ENCODE measurements at regions not wholly inside any gene's neighbourhood (a gene's known extent, or its start where the extent isn't known, plus 50 kb on each side); places are given as distances from the start of the nearest gene placed in this dataset.

DNA sequence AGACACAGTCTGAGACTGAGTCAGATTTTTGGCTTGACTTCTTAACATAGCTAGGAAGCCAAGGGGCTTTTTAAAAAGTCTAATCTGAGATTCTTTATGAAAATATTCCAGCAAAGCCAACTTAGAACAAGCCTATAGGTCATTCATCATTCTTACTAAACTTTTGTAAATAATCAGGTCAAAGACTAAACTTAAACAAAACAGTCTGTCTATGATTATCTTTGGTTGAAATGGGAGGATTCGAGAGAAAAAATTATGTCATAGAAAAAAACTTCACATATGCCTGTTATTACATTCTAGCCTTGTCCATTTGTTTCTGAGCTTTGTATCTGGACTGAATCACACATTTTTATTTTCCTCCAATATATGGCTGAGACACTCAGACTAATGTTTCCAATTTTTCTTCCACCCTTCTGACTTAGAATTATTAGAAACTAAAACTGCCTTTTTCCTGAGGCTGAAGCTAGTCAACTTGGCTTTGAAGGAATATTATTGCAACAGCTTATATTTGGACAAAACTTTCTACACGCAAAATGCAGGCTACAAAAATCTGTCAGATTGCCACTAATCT, 83.3 kb downstream of the ETS2 start:
- no peak for TF ChIP-seq POLR2A (IDR thresholded peaks at IDR 0.05; ENCODE audit: extremely low read depth, insufficient read length)
- TF ChIP-seq, protein P1, sequence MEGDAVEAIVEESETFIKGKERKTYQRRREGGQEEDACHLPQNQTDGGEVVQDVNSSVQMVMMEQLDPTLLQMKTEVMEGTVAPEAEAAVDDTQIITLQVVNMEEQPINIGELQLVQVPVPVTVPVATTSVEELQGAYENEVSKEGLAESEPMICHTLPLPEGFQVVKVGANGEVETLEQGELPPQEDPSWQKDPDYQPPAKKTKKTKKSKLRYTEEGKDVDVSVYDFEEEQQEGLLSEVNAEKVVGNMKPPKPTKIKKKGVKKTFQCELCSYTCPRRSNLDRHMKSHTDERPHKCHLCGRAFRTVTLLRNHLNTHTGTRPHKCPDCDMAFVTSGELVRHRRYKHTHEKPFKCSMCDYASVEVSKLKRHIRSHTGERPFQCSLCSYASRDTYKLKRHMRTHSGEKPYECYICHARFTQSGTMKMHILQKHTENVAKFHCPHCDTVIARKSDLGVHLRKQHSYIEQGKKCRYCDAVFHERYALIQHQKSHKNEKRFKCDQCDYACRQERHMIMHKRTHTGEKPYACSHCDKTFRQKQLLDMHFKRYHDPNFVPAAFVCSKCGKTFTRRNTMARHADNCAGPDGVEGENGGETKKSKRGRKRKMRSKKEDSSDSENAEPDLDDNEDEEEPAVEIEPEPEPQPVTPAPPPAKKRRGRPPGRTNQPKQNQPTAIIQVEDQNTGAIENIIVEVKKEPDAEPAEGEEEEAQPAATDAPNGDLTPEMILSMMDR (IDR thresholded peaks at IDR 0.05; ENCODE audit: low read depth, low read length) = no peak
- TF ChIP-seq, protein P2, sequence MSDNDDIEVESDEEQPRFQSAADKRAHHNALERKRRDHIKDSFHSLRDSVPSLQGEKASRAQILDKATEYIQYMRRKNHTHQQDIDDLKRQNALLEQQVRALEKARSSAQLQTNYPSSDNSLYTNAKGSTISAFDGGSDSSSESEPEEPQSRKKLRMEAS (IDR thresholded peaks at IDR 0.05; ENCODE audit: low read depth, low read length) = no peak
